Panc1 (cell line): ENCODE measurements at regions not wholly inside any gene's neighbourhood (a gene's known extent, or its start where the extent isn't known, plus 50 kb on each side); places are given as distances from the start of the nearest gene placed in this dataset.

Experiments
- ATAC-seq: fragments of 200-7000 bp; cut with Tn5 transposase; 2 replicates; pipeline ENCODE4 v1.9.1; 2020; ENCODE audit warnings: mild to moderate bottlenecking, moderate library complexity
- BruUV-seq: library from RNA; stranded (reverse); fragments of 400-500 nt; replicated peaks from 2 replicates; lab custom pipeline; 2021; lab: Mats Ljungman, UMichigan
- CTCF ChIA-PET: fragments of 300-600 bp; sonication (Branson Sonifier 250); formaldehyde crosslinking; loops from one replicate; lab custom pipeline; 2022; ENCODE audit warnings: antibody characterized with exemption; lab: Charles Lee
- POLR2A ChIA-PET: fragments of 300-600 bp; sonication (Branson Sonifier 250); formaldehyde crosslinking; loops from one replicate; lab custom pipeline; 2022; ENCODE audit warnings: antibody characterized with exemption; lab: Charles Lee
- DNase-seq: peaks from one replicate; pipeline ENCODE4 v3.0.0-alpha.2; 2010; ENCODE audit warnings: low read depth, low spot score
- H3K27ac ChIP-seq: 2 replicates; pipeline ENCODE4 v1.5.1; 2011; ENCODE audit warnings: mild to moderate bottlenecking, low read length, inconsistent platforms
- H3K27me3 ChIP-seq: fragments of 200-500 bp; sonication (Bioruptor generic); 2 replicates; pipeline ENCODE4 v1.6.0; 2014; ENCODE audit warnings: low read length, inconsistent platforms; ENCODE audit not compliant: control insufficient read depth, insufficient read depth
- H3K36me3 ChIP-seq: fragments of 200-500 bp; sonication (Bioruptor generic); 2 replicates; pipeline ENCODE4 v1.5.1; 2014; ENCODE audit warnings: inconsistent platforms, mild to moderate bottlenecking, low read length, moderate library complexity; ENCODE audit not compliant: control insufficient read depth, insufficient read depth
- H3K4me1 ChIP-seq: 2 replicates; pipeline ENCODE4 v1.5.1; 2011; ENCODE audit warnings: inconsistent platforms, mild to moderate bottlenecking, low read length, moderate library complexity; ENCODE audit not compliant: control insufficient read depth, insufficient read depth
- H3K4me3 ChIP-seq, 2 experiments: 2 replicates each; pipeline ENCODE4 v1.5.1; 2011 to 2012; ENCODE audit warnings: low read depth in 2 of 2, low read length in 2 of 2, mild to moderate bottlenecking in 2 of 2, inconsistent platforms in 1 of 2, moderate library complexity in 1 of 2
- H3K9me3 ChIP-seq: fragments of 200-500 bp; sonication (Bioruptor generic); 2 replicates; pipeline ENCODE4 v1.5.1; 2014; ENCODE audit warnings: low read depth, mild to moderate bottlenecking, inconsistent platforms, low read length, moderate library complexity; ENCODE audit not compliant: control insufficient read depth, insufficient read depth
- CTCF ChIP-seq: fragments of 450-650 bp; IDR thresholded peaks from 2 replicates; pipeline ENCODE4 v1.5.1; 2017; ENCODE audit warnings: mild to moderate bottlenecking
- POLR2AphosphoS5 ChIP-seq: IDR thresholded peaks from 2 replicates; pipeline ENCODE4 v1.6.1; 2012; ENCODE audit warnings: mild to moderate bottlenecking, low read depth, low read length, moderate library complexity
- REST ChIP-seq, 2 experiments: IDR thresholded peaks; 2 replicates each; pipeline ENCODE4 v1.6.1; 2011 to 2012; ENCODE audit warnings: low read depth in 2 of 2, control low read depth in 1 of 2, low read length in 1 of 2, mild to moderate bottlenecking in 1 of 2, moderate library complexity in 1 of 2; ENCODE audit not compliant: insufficient read depth in 1 of 2
- SIN3A ChIP-seq: IDR thresholded peaks from 2 replicates; pipeline ENCODE4 v1.6.1; 2012; ENCODE audit warnings: low read depth, mild to moderate bottlenecking, low read length, moderate library complexity, borderline replicate concordance; ENCODE audit not compliant: insufficient read depth
- TCF7L2 ChIP-seq: IDR thresholded peaks from 2 replicates; pipeline ENCODE4 v1.6.1; 2011; ENCODE audit warnings: mild to moderate bottlenecking, low read depth, low read length, inconsistent platforms
- in situ Hi-C: cut with HindIII; loops from 2 replicates; pipeline ENCODE4 v1.10.0; 2016; ENCODE audit warnings: low sequenced_read_pairs, low pct_unique_long_range_greater_than_20kb
- intact Hi-C: fragments of 100-400 bp; cut with micrococcal nuclease; formaldehyde crosslinking; loops from one replicate; pipeline ENCODE4 v1.10.0; 2022; ENCODE audit not compliant: unreplicated experiment

- in situ Hi-C loops: no loop called here
- BruUV-seq: no TSS peak
- Histone ChIP-seq H3K4me1 (no peaks in the 10 kb centered on the region), H3K36me3 (no peaks in the 10 kb centered on the region), H3K9me3 (no peaks in the 10 kb centered on the region), H3K4me3 (peak overlapping the region; percentile 25 to 41), H3K27ac (no peak overlapping the region), H3K27me3 (no peaks in the 10 kb centered on the region)
- CTCF ChIA-PET: no interaction called here
- ATAC-seq: no peak; the same call in 1 of the 2 replicates
- no peak for DNase-seq
- intact Hi-C loops: no loop called here
- POLR2A ChIA-PET: no interaction called here
- TF ChIP-seq REST (IDR thresholded peaks at IDR 0.05; ENCODE audit: insufficient read depth in 1 of 2, low read depth in 2 of 2, low read length in 1 of 2) (no peak), POLR2AphosphoS5 (no peak), SIN3A (no peak), TCF7L2 (no peak), CTCF (no peak)
Measured at GRCh38 chr9:87148331-87149104, 201.2 kb upstream of the GAS1 start.

GRCh38 chr9:87149799-87150198 is 202.5 kb upstream of the GAS1 start:
- no peak for ATAC-seq
- in situ Hi-C loops: no loop called here
- intact Hi-C loops: no loop called here
- BruUV-seq: no TSS peak
- no peak for TF ChIP-seq POLR2AphosphoS5
- Histone ChIP-seq H3K36me3 (no peaks in the 10 kb centered on the region), H3K27me3 (no peaks in the 10 kb centered on the region), H3K9me3 (no peaks in the 10 kb centered on the region), H3K4me1 (no peaks in the 10 kb centered on the region), H3K4me3 (no peak overlapping the region), H3K27ac (no peak overlapping the region)
- no peak for DNase-seq
- ChIA-PET POLR2A (no interaction called here), CTCF (no interaction called here)

GRCh38 chr9:87152256-87152655 is 204.9 kb upstream of the GAS1 start:
- POLR2A ChIA-PET: no interaction called here
- ATAC-seq (no peak), DNase-seq (no peak)
- no TSS peak for BruUV-seq
- H3K27me3 ChIP-seq: no peaks in the 10 kb centered on the region
- H3K36me3 ChIP-seq: no peaks in the 10 kb centered on the region
- H3K27ac ChIP-seq: no peak overlapping the region
- no peaks in the 10 kb centered on the region for H3K4me1 ChIP-seq
- no peak overlapping the region for H3K4me3 ChIP-seq
- in situ Hi-C loops: no loop called here
- TF ChIP-seq POLR2AphosphoS5 (no peak), SIN3A (no peak), TCF7L2 (no peak), REST (IDR thresholded peaks at IDR 0.05; ENCODE audit: insufficient read depth in 1 of 2, low read depth in 2 of 2, low read length in 1 of 2) (no peak)
- H3K9me3 ChIP-seq: no peaks in the 10 kb centered on the region
- CTCF ChIA-PET: no interaction called here
- intact Hi-C loops: no loop called here
